A673 (cell line): ENCODE measurements at regions not wholly inside any gene's neighbourhood (a gene's known extent, or its start where the extent isn't known, plus 50 kb on each side); places are given as distances from the start of the nearest gene placed in this dataset.

Source experiments
- BruUV-seq: library from RNA; stranded (reverse); fragments of 400-500 nt; replicated peaks from 2 replicates; lab custom pipeline; 2021; lab: Mats Ljungman, UMichigan
- CTCF ChIA-PET: fragments of 300-600 bp; sonication (Branson Sonifier 250); formaldehyde crosslinking; loops from one replicate; lab custom pipeline; 2022; ENCODE audit warnings: antibody characterized with exemption; lab: Charles Lee
- POLR2A ChIA-PET: fragments of 300-600 bp; sonication (Branson Sonifier 250); formaldehyde crosslinking; loops from one replicate; lab custom pipeline; 2022; ENCODE audit warnings: antibody characterized with exemption; ENCODE audit not compliant: low non-redundant PET; lab: Charles Lee
- DNase-seq: peaks from one replicate; pipeline ENCODE4 v3.0.0-alpha.2; 2015; ENCODE audit warnings: low spot score
- H3K27ac ChIP-seq: fragments of 200-600 bp; sonication (generic); 2 replicates; pipeline ENCODE4 v1.5.1; 2016; ENCODE audit warnings: mixed run types, low read depth, mild to moderate bottlenecking, mixed read lengths, antibody characterized with exemption, low read length; ENCODE audit not compliant: poor library complexity, severe bottlenecking
- H3K27me3 ChIP-seq: fragments of 200-600 bp; sonication (generic); replicated peaks from 2 replicates; pipeline ENCODE4 v1.6.1; 2017; ENCODE audit warnings: mixed run types, low read depth, mild to moderate bottlenecking, mixed read lengths, antibody characterized with exemption, low read length; ENCODE audit not compliant: insufficient read depth, poor library complexity
- H3K36me3 ChIP-seq: fragments of 200-600 bp; sonication (generic); 2 replicates; pipeline ENCODE4 v1.6.1; 2016; ENCODE audit warnings: mixed run types, mild to moderate bottlenecking, mixed read lengths, antibody characterized with exemption, low read length; ENCODE audit not compliant: insufficient read depth, poor library complexity, severe bottlenecking
- H3K4me1 ChIP-seq: fragments of 200-600 bp; sonication (generic); 2 replicates; pipeline ENCODE4 v1.6.1; 2017; ENCODE audit warnings: mixed run types, mild to moderate bottlenecking, mixed read lengths, antibody characterized with exemption, low read length; ENCODE audit not compliant: insufficient read depth, poor library complexity, severe bottlenecking
- H3K4me3 ChIP-seq: fragments of 200-600 bp; sonication (generic); 2 replicates; pipeline ENCODE4 v1.5.1; 2016; ENCODE audit warnings: low read depth, mixed run types, mild to moderate bottlenecking, mixed read lengths, low read length; ENCODE audit not compliant: poor library complexity, severe bottlenecking
- H3K9me3 ChIP-seq: fragments of 200-600 bp; sonication (generic); 2 replicates; pipeline ENCODE4 v1.6.1; 2016; ENCODE audit warnings: mixed run types, low read depth, mild to moderate bottlenecking, mixed read lengths, antibody characterized with exemption, low read length; ENCODE audit not compliant: poor library complexity, severe bottlenecking
- CTCF ChIP-seq: fragments of 300-800, 200-600 bp; sonication (generic); conservative IDR thresholded peaks from 2 replicates; pipeline ENCODE4 v1.5.1; 2017; ENCODE audit warnings: low read depth, mild to moderate bottlenecking, antibody characterized with exemption, low read length, moderate library complexity, mixed read lengths
- EZH2 ChIP-seq: fragments of 200-600 bp; sonication (generic); IDR thresholded peaks from 2 replicates; pipeline ENCODE4 v1.6.1; 2017; ENCODE audit warnings: borderline replicate concordance, low read depth, mild to moderate bottlenecking, mixed read lengths, antibody characterized with exemption, low read length; ENCODE audit not compliant: poor library complexity, severe bottlenecking
- intact Hi-C: fragments of 100-400 bp; cut with micrococcal nuclease; formaldehyde crosslinking; loops from one replicate; pipeline ENCODE4 v1.10.0; 2022; ENCODE audit not compliant: unreplicated experiment

GRCh38 chr15:79163395-79163794 is 72.8 kb upstream of the RASGRF1 start:
- Histone ChIP-seq H3K9me3 (no peaks in the 10 kb centered on the region), H3K27me3 (no peaks in the 10 kb centered on the region), H3K36me3 (no peaks in the 10 kb centered on the region), H3K27ac (no peak overlapping the region), H3K4me3 (no peak overlapping the region), H3K4me1 (no peaks in the 10 kb centered on the region)
- CTCF ChIA-PET = no interaction called here
- no peak for DNase-seq
- intact Hi-C loops = no loop called here
- POLR2A ChIA-PET = no interaction called here
- BruUV-seq = no TSS peak
- TF ChIP-seq EZH2 (no peak), CTCF (no peak)

GRCh38 chr15:79161837-79162508 is 71.4 kb upstream of the RASGRF1 start:
- H3K4me3 ChIP-seq = no peak overlapping the region
- H3K27ac ChIP-seq = no peak overlapping the region
- no peaks in the 10 kb centered on the region for H3K36me3 ChIP-seq
- intact Hi-C loops = no loop called here
- TF ChIP-seq EZH2 (no peak), CTCF (no peak)
- H3K9me3 ChIP-seq = no peaks in the 10 kb centered on the region
- H3K4me1 ChIP-seq = no peaks in the 10 kb centered on the region
- ChIA-PET POLR2A (no interaction called here), CTCF (no interaction called here)
- no peak for DNase-seq
- no TSS peak for BruUV-seq
- no peaks in the 10 kb centered on the region for H3K27me3 ChIP-seq

DNA sequence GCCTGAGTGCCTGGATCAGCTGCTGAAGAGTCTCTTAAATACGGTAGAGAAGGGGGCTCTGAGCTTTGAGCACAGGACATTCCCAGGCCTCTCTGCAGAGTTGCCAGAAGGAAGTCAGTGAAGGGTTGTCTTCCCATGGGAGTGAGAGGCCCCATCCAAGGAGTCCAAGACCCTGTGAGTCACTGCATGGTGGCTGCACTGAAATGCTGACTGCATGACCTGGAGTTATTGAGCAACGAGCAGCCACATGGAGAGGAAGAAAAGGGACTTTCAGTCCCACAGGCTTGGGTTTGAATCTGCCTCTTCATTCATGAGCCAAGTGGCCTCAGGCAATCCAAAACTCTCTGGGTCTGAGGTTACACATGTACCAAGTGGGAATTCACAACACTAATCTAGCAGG is 69.6 kb upstream of the RASGRF1 start:
- ChIA-PET POLR2A (interaction anchor here (0.6 kb wide), 1 partner anchor 13 kb away, joined by 13 read pairs; no protein-coding TSS in a partner anchor), CTCF (no interaction called here)
- Histone ChIP-seq H3K27me3 (no peaks in the 10 kb centered on the region), H3K27ac (no peak overlapping the region), H3K4me3 (no peak overlapping the region), H3K36me3 (no peaks in the 10 kb centered on the region), H3K4me1 (no peaks in the 10 kb centered on the region), H3K9me3 (no peaks in the 10 kb centered on the region)
- no TSS peak for BruUV-seq
- intact Hi-C loops = no loop called here
- DNase-seq = no peak
- no peak for TF ChIP-seq CTCF
- TF ChIP-seq EZH2 = no peak
